Breast epithelium (tissue), 3 donors: ENCODE measurements at regions not wholly inside any gene's neighbourhood (a gene's known extent, or its start where the extent isn't known, plus 50 kb on each side); places are given as distances from the start of the nearest gene placed in this dataset.

Experiments used
- POLR2A ChIP-seq: fragments of 450-650 bp; IDR thresholded peaks from one replicate; pipeline ENCODE4 v1.6.1; 2016; ENCODE audit warnings: antibody characterized with exemption, mild to moderate bottlenecking, moderate library complexity
- TF ChIP-seq, protein P1 (sequence below), 3 donors: fragments of 450-650 bp; IDR thresholded peaks; one replicate each; pipeline ENCODE4 v1.5.1; 2016 to 2017; ENCODE audit warnings: antibody characterized with exemption in 3 of 3, mild to moderate bottlenecking in 3 of 3, moderate library complexity in 3 of 3

DNA sequence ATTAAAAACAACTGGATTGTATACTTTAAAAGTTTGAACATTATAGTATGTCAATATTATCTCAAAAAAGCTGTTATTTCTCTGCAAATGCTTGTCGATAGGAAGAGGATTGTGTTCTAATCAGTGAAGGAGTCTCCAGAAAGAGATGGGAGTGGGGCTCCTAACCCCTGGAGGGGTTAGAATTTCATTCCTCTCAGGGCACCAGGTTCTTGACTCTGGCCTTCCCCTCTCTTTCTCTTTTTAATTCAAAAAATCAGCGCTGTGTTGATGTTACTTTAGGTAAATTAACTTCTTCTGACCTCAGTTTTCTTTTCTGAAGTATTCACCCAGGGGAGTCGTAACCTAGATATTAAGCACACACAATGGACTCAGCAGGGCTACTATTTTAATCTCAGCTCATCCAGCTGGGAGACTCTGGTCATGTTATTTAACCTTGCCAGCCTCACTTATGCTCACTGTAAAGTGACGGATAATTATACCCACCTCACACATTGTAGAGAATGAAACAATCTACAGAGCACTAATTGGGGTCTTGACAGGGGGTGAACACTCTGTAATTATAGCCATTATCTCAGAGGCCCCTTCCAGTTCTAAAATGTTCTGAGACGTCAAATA lies 59.4 kb downstream of the GCC1 start:
- TF ChIP-seq, protein P1, sequence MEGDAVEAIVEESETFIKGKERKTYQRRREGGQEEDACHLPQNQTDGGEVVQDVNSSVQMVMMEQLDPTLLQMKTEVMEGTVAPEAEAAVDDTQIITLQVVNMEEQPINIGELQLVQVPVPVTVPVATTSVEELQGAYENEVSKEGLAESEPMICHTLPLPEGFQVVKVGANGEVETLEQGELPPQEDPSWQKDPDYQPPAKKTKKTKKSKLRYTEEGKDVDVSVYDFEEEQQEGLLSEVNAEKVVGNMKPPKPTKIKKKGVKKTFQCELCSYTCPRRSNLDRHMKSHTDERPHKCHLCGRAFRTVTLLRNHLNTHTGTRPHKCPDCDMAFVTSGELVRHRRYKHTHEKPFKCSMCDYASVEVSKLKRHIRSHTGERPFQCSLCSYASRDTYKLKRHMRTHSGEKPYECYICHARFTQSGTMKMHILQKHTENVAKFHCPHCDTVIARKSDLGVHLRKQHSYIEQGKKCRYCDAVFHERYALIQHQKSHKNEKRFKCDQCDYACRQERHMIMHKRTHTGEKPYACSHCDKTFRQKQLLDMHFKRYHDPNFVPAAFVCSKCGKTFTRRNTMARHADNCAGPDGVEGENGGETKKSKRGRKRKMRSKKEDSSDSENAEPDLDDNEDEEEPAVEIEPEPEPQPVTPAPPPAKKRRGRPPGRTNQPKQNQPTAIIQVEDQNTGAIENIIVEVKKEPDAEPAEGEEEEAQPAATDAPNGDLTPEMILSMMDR (IDR thresholded peaks at IDR 0.05) = no peak
- TF ChIP-seq POLR2A = no peak
